Endothelial cell of umbilical vein (primary cell): ENCODE measurements at regions not wholly inside any gene's neighbourhood (a gene's known extent, or its start where the extent isn't known, plus 50 kb on each side); places are given as distances from the start of the nearest gene placed in this dataset.

Source experiments
- CTCF ChIP-seq, 2 donors: IDR thresholded peaks; 1 replicate in 1 of 2; 2 replicates in 1 of 2; pipeline ENCODE4 v1.5.1; 2011; ENCODE audit warnings: low read length in 2 of 2, mild to moderate bottlenecking in 2 of 2, moderate library complexity in 2 of 2, control low read depth in 1 of 2, inconsistent platforms in 1 of 2, low read depth in 1 of 2; ENCODE audit not compliant: insufficient read depth in 1 of 2; ENCODE audit errors: extremely low read depth in 1 of 2
- EZH2 ChIP-seq: IDR thresholded peaks from 2 replicates; pipeline ENCODE4 v1.6.1; 2012; ENCODE audit warnings: borderline replicate concordance, low read depth, mild to moderate bottlenecking, moderate library complexity, low read length, inconsistent platforms; ENCODE audit not compliant: severe bottlenecking
- FOS ChIP-seq: IDR thresholded peaks from 2 replicates; pipeline ENCODE4 v1.6.1; 2011; ENCODE audit warnings: mild to moderate bottlenecking, low read length, moderate library complexity, borderline replicate concordance; ENCODE audit not compliant: insufficient read depth
- MAX ChIP-seq: IDR thresholded peaks from 2 replicates; pipeline ENCODE4 v1.6.1; 2011; ENCODE audit not compliant: insufficient read depth, insufficient read length
- POLR2A ChIP-seq: IDR thresholded peaks from 2 replicates; pipeline ENCODE4 v1.6.1; 2012; ENCODE audit warnings: low read depth, mild to moderate bottlenecking, control low read depth, low read length
- POLR2AphosphoS5 ChIP-seq: IDR thresholded peaks from 2 replicates; pipeline ENCODE4 v1.6.1; 2012; ENCODE audit warnings: low read depth, mild to moderate bottlenecking, control low read depth, low read length, moderate library complexity; ENCODE audit not compliant: insufficient read depth

GRCh38 chr16:66176731-66177130, 189.8 kb upstream of the CDH5 start:
- TF ChIP-seq EZH2 (no peak), CTCF (IDR thresholded peaks at IDR 0.05; ENCODE audit: extremely low read depth in 1 of 2, insufficient read depth in 1 of 2, low read depth in 1 of 2, low read length in 2 of 2) (no peak), FOS (no peak), POLR2A (no peak), MAX (no peak), POLR2AphosphoS5 (no peak)
